Epithelial cell of esophagus (primary cell): ENCODE measurements at regions not wholly inside any gene's neighbourhood (a gene's known extent, or its start where the extent isn't known, plus 50 kb on each side); places are given as distances from the start of the nearest gene placed in this dataset.

ENCODE experiments used
- DNase-seq: peaks from one replicate; pipeline ENCODE4 v3.0.0; 2010; ENCODE audit warnings: low read depth
- H3K4me3 ChIP-seq: 2 replicates; pipeline ENCODE4 v1.5.1; 2011; ENCODE audit warnings: mild to moderate bottlenecking, low read length, control low read depth
- TF ChIP-seq, protein P1 (sequence below): IDR thresholded peaks from 2 replicates; pipeline ENCODE4 v1.5.1; 2011; ENCODE audit warnings: low read depth, mild to moderate bottlenecking, low read length, control low read depth, inconsistent platforms; ENCODE audit not compliant: insufficient read depth; ENCODE audit errors: missing control alignments

DNA sequence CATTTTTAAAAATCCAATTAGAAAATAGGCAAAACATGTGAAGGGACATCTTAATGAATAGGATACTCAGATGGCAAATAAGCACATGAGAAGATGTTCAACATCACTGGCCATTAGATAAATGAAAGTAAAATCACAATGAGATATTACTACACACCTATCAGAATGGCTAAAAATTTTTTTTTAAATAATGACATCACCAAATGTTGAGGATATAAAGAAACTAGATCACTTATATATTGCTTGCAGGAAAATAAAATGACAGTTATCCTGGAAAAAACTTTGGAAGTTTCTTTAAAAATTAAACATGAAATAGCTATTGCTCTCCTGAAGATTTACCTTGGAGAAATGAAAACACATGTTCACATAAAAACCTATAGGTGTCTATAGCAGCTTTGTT lies 127.8 kb downstream of the ALOX5 start:
- no peak for DNase-seq
- TF ChIP-seq, protein P1, sequence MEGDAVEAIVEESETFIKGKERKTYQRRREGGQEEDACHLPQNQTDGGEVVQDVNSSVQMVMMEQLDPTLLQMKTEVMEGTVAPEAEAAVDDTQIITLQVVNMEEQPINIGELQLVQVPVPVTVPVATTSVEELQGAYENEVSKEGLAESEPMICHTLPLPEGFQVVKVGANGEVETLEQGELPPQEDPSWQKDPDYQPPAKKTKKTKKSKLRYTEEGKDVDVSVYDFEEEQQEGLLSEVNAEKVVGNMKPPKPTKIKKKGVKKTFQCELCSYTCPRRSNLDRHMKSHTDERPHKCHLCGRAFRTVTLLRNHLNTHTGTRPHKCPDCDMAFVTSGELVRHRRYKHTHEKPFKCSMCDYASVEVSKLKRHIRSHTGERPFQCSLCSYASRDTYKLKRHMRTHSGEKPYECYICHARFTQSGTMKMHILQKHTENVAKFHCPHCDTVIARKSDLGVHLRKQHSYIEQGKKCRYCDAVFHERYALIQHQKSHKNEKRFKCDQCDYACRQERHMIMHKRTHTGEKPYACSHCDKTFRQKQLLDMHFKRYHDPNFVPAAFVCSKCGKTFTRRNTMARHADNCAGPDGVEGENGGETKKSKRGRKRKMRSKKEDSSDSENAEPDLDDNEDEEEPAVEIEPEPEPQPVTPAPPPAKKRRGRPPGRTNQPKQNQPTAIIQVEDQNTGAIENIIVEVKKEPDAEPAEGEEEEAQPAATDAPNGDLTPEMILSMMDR: no peak

DNA sequence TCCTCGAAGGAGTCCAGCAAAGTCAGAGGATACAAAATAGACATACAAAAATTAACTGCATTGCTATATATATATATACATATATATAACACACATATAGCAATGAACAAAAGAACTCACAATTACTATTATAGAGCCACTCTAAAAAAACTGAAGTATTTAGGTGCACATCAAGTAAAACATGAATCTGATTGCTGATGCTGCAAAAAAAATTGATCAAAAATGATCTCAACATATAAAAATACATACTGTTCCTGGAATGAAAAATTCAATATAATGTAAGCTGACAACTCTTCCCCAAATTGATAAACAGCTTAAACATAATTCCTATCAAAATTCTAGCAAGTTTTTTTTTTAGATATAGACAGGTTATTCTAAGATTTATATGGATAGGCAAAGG lies 126.8 kb downstream of the ALOX5 start:
- DNase-seq: no peak
- TF ChIP-seq, protein P1: no peak
- H3K4me3 ChIP-seq: no peak overlapping the region

More for the DNA sequence above, 127.8 kb downstream of the ALOX5 start:
- H3K4me3 ChIP-seq: no peak overlapping the region

DNA sequence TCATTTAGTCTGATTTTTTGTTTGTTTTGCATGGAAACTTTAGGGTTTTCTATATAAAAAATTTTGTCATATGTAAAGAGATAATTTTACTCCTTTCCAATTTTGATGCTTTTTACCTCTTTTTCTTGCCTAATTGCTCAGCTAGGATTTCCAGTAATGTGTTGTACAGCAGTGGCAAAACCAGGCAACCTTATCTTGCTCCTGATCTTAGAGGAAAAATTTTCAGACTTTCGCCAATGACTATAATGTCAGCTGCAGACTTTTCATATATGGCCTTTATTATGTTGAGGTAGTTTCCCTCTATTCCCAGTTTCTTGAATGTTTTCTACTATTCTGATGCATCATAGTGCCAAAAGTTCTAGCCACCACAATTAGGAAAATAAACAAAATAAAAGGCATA lies 126.3 kb downstream of the ALOX5 start:
- TF ChIP-seq, protein P1: no peak
- DNase-seq: no peak
- H3K4me3 ChIP-seq: no peak overlapping the region

DNA sequence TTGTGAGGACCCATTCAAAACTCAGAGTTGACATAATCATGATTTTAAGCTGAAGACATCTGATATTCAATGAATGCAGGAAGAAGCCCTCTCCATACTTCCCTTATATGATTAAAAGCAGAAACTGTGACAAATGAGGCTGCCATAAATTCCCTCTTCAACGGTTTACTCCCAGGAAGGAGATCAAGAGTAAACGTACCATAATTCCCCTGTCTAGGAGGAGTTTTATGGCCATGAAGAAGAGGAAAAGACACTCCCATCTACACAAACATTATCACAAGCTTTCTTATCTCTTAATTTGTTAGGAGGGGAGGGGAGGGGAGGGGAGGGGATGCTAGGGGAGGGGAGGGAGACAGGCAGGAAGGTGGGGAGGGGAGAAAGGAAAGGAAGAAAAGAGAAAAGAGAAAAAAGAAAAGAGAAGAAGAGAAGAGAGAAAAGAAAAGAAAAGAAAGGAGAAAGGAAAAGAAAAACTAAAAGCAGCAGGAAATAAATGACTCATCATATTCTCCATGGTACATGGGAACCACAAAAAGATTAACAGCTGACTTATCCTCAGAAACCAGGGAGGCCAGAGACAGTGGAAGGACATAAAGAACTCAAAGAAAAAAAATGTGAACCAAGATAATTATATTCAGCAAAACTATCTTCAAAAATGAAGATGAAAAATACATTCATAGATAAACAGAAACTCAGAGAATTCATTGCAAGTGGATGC lies 121.6 kb downstream of the ALOX5 start:
- DNase-seq: peak; percentile 18
- TF ChIP-seq, protein P1: no peak
- H3K4me3 ChIP-seq: no peak overlapping the region
